HG03066 (cell line): ENCODE measurements at regions not wholly inside any gene's neighbourhood (a gene's known extent, or its start where the extent isn't known, plus 50 kb on each side); places are given as distances from the start of the nearest gene placed in this dataset.
"Not testable (repeated sequence)": the region's sequence is repeated elsewhere in the genome, so short reads cannot be mapped to it uniquely, and the experiment has no call there.

Source experiments
- ATAC-seq: cut with Tn5 transposase; IDR thresholded peaks from one replicate; pipeline ENCODE4 v1.9.1; 2021; ENCODE audit warnings: low read depth; ENCODE audit not compliant: unreplicated experiment

GRCh38 chr7:106456329-106456728 lies 171.5 kb upstream of the NAMPT start:
- no peak for ATAC-seq

- ATAC-seq = no peak
Measured at GRCh38 chr7:106452031-106452851, 167.5 kb upstream of the NAMPT start.

GRCh38 chr7:106451171-106451570 lies 166.4 kb upstream of the NAMPT start:
- no peak for ATAC-seq

GRCh38 chr7:106450716-106451115 lies 165.9 kb upstream of the NAMPT start:
- no peak for ATAC-seq

GRCh38 chr7:106448992-106449859 lies 164.4 kb upstream of the NAMPT start:
- no peak for ATAC-seq

GRCh38 chr7:106448346-106448991 lies 163.7 kb upstream of the NAMPT start:
- no peak for ATAC-seq

- ATAC-seq = no peak
Measured at GRCh38 chr7:106447318-106447847, 162.6 kb upstream of the NAMPT start.

- not testable (repeated sequence) for ATAC-seq
Measured at GRCh38 chr7:106445366-106445765, 160.6 kb upstream of the NAMPT start.

- ATAC-seq = no peak
Measured at GRCh38 chr7:106444068-106444655, 159.4 kb upstream of the NAMPT start.

- ATAC-seq = no peak
Measured at GRCh38 chr7:106443156-106443555, 158.4 kb upstream of the NAMPT start.

- no peak for ATAC-seq
Measured at GRCh38 chr7:106442476-106442875, 157.7 kb upstream of the NAMPT start.

GRCh38 chr7:106441343-106441742 lies 156.6 kb upstream of the NAMPT start:
- ATAC-seq = not testable (repeated sequence)

GRCh38 chr7:106436933-106437332 lies 152.2 kb upstream of the NAMPT start:
- not testable (repeated sequence) for ATAC-seq

GRCh38 chr7:106433377-106433776 lies 148.6 kb upstream of the NAMPT start:
- no peak for ATAC-seq

GRCh38 chr7:106430535-106431455 lies 146.0 kb upstream of the NAMPT start:
- ATAC-seq = no peak

GRCh38 chr7:106430103-106430502 lies 145.3 kb upstream of the NAMPT start:
- ATAC-seq = no peak

- no peak for ATAC-seq
Measured at GRCh38 chr7:106426803-106427202, 142.0 kb upstream of the NAMPT start.

GRCh38 chr7:106425017-106425719 lies 140.4 kb upstream of the NAMPT start:
- peak; percentile 91 for ATAC-seq
